CD14-positive monocyte (primary cell): ENCODE measurements at regions not wholly inside any gene's neighbourhood (a gene's known extent, or its start where the extent isn't known, plus 50 kb on each side); places are given as distances from the start of the nearest gene placed in this dataset.

Experiments used
- DNase-seq, 3 donors: peaks; one replicate each; pipeline ENCODE4 v3.0.0-alpha.2; 2011 to 2022
- H2AFZ ChIP-seq: 2 replicates; pipeline ENCODE4 v1.6.0; 2012; ENCODE audit warnings: mild to moderate bottlenecking, low read depth, low read length, inconsistent platforms; ENCODE audit not compliant: insufficient read depth, poor library complexity, severe bottlenecking
- H3K27ac ChIP-seq, 2 donors: 1 replicate in 1 of 2; 2 replicates in 1 of 2; pipeline ENCODE4 v1.5.1; 2012 to 2013; ENCODE audit warnings: low read length in 2 of 2, control low read depth in 1 of 2, inconsistent platforms in 1 of 2, low read depth in 1 of 2, mild to moderate bottlenecking in 1 of 2
- H3K27me3 ChIP-seq, 2 donors: one replicate each; pipeline versions ENCODE4 v1.6.0 to v1.6.1; 2011 to 2013; ENCODE audit warnings: low read length in 2 of 2; ENCODE audit not compliant: control insufficient read depth in 2 of 2, insufficient read depth in 2 of 2
- H3K36me3 ChIP-seq, 2 donors: replicated peaks in 1 of 2; 1 replicate in 1 of 2; 2 replicates in 1 of 2; pipeline versions ENCODE4 v1.5.1 to v1.6.1; 2012 to 2013; ENCODE audit warnings: low read length in 2 of 2, control low read depth in 1 of 2, inconsistent platforms in 1 of 2, mild to moderate bottlenecking in 1 of 2; ENCODE audit not compliant: insufficient read depth in 2 of 2, control insufficient read depth in 1 of 2
- H3K4me1 ChIP-seq, 2 donors: 1 replicate in 1 of 2; 2 replicates in 1 of 2; pipeline versions ENCODE4 v1.5.1 to v1.6.1; 2012 to 2013; ENCODE audit warnings: low read length in 2 of 2, control low read depth in 1 of 2, inconsistent platforms in 1 of 2, mild to moderate bottlenecking in 1 of 2, moderate library complexity in 1 of 2; ENCODE audit not compliant: insufficient read depth in 2 of 2, control insufficient read depth in 1 of 2
- H3K4me2 ChIP-seq: replicated peaks from 2 replicates; pipeline ENCODE3; 2012; ENCODE audit warnings: low read length, moderate library complexity, mild to moderate bottlenecking; ENCODE audit not compliant: poor library complexity, severe bottlenecking; ENCODE audit errors: extremely low read depth
- H3K4me3 ChIP-seq, 3 experiments: fragments of 200-600 bp in 1 of 3; sonication (generic) in 1 of 3; replicated peaks in 1 of 3; 1 replicate in 2 of 3; 2 replicates in 1 of 3; pipeline ENCODE4 v1.5.1; 2011 to 2013; ENCODE audit warnings: low read length in 3 of 3, mild to moderate bottlenecking in 3 of 3, control low read depth in 2 of 3, low read depth in 2 of 3, inconsistent platforms in 1 of 3, moderate library complexity in 1 of 3
- H3K79me2 ChIP-seq: 2 replicates; pipeline ENCODE4 v1.6.0; 2012; ENCODE audit warnings: mild to moderate bottlenecking, control low read depth, inconsistent platforms, low read length, moderate library complexity; ENCODE audit not compliant: insufficient read depth
- H3K9ac ChIP-seq: 2 replicates; pipeline ENCODE4 v1.6.0; 2017; ENCODE audit warnings: low read length, mild to moderate bottlenecking; ENCODE audit not compliant: insufficient read depth, poor library complexity, severe bottlenecking
- H3K9me3 ChIP-seq, 2 donors: replicated peaks in 1 of 2; 1 replicate in 1 of 2; 2 replicates in 1 of 2; pipeline versions ENCODE4 v1.5.1 to v1.6.1; 2012 to 2013; ENCODE audit warnings: low read length in 2 of 2, control low read depth in 1 of 2; ENCODE audit not compliant: control insufficient read depth in 1 of 2, insufficient read depth in 1 of 2
- H4K20me1 ChIP-seq: 2 replicates; pipeline ENCODE4 v1.6.0; 2012; ENCODE audit warnings: mild to moderate bottlenecking, low read length, control low read depth, moderate library complexity; ENCODE audit not compliant: insufficient read depth
- H3K27ac Mint-ChIP-seq, 7 donors: one replicate each; pipeline ENCODE4 v1.8.0; 2020; ENCODE audit warnings: mild to moderate bottlenecking in 7 of 7, mixed read lengths in 7 of 7, moderate library complexity in 6 of 7, inconsistent platforms in 2 of 7
- H3K27me3 Mint-ChIP-seq, 3 donors: one replicate each; pipeline ENCODE4 v1.8.0; 2021 to 2022; ENCODE audit warnings: low read depth in 3 of 3, mild to moderate bottlenecking in 3 of 3, mixed read lengths in 3 of 3, moderate library complexity in 3 of 3, inconsistent platforms in 1 of 3
- H3K36me3 Mint-ChIP-seq, 2 donors: one replicate each; pipeline ENCODE4 v1.8.0; 2020; ENCODE audit warnings: mixed read lengths in 2 of 2, inconsistent platforms in 1 of 2, mild to moderate bottlenecking in 1 of 2
- H3K4me1 Mint-ChIP-seq: one replicate; pipeline ENCODE4 v1.8.0; 2020; ENCODE audit warnings: mild to moderate bottlenecking, mixed read lengths
- H3K4me3 Mint-ChIP-seq, 2 donors: one replicate each; pipeline ENCODE4 v1.8.0; 2020; ENCODE audit warnings: mild to moderate bottlenecking in 2 of 2, mixed read lengths in 2 of 2, moderate library complexity in 1 of 2
- H3K9me3 Mint-ChIP-seq, 7 donors: one replicate each; pipeline ENCODE4 v1.8.0; 2020 to 2022; ENCODE audit warnings: mixed read lengths in 7 of 7, mild to moderate bottlenecking in 6 of 7, moderate library complexity in 6 of 7, inconsistent platforms in 2 of 7
- WGBS: methylation state at CpG from one replicate; pipeline ENCODE4 v1.1.5; 2013; ENCODE audit warnings: missing lambda C conversion rate; ENCODE audit not compliant: insufficient coverage; 5-methylcytosine and 5-hydroxymethylcytosine counted together
- intact Hi-C, 2 donors: fragments of 100-400 bp; cut with micrococcal nuclease; formaldehyde crosslinking; loops; one replicate each; pipeline versions ENCODE4 v1.15.0 to v1.15.1; 2023
- TF ChIP-seq, protein P1 (sequence below): fragments of 200-600 bp; IDR thresholded peaks from one replicate; pipeline ENCODE4 v1.8.0; 2022; ENCODE audit warnings: antibody characterized with exemption, mild to moderate bottlenecking

DNA sequence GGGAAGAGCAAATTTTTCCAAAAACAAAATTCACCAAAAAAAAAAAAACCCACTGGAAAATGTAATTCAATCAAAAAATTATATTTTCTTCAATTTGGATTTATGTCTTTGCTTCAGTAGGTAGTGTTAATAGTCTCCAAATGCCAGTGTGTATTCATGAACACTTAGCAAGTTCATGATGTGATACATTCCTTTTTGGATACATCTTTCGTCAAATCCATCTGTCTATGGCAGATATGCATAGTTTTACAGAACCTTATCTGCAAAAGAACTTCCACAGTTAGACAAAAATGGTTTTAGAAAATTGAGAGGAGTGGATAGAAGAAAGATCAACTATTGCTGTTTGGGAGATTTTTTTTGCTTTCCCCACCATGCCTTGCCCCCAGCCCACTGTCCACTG, 214.6 kb downstream of the DEPDC1B start:
- Histone ChIP-seq H3K9me3 (no peaks in the 10 kb centered on the region), H3K4me3 (no peak overlapping the region), H3K4me2 (no peak overlapping the region), H2AFZ (no peak overlapping the region), H3K79me2 (no peaks in the 10 kb centered on the region), H3K36me3 (no peaks in the 10 kb centered on the region), H3K27ac (no peak overlapping the region), H4K20me1 (no peaks in the 10 kb centered on the region), H3K9ac (no peak overlapping the region), H3K4me1 (no peaks in the 10 kb centered on the region), H3K27me3 (no peaks in the 10 kb centered on the region)
- intact Hi-C loops, result no loop called here
- Mint-ChIP-seq H3K27ac (no peak overlapping the region), H3K36me3 (no peaks in the 10 kb centered on the region), H3K27me3 (peaks cover 0 to 2% (median 0%) of the 10 kb centered on the region in 3 donors), H3K9me3 (peaks cover 0 to 2% (median 0%) of the 10 kb centered on the region in 7 donors), H3K4me1 (no peaks in the 10 kb centered on the region), H3K4me3 (no peak overlapping the region)
- WGBS, result no CpG with 5 or more reads among the region's 1 CpG
- TF ChIP-seq, protein P1, sequence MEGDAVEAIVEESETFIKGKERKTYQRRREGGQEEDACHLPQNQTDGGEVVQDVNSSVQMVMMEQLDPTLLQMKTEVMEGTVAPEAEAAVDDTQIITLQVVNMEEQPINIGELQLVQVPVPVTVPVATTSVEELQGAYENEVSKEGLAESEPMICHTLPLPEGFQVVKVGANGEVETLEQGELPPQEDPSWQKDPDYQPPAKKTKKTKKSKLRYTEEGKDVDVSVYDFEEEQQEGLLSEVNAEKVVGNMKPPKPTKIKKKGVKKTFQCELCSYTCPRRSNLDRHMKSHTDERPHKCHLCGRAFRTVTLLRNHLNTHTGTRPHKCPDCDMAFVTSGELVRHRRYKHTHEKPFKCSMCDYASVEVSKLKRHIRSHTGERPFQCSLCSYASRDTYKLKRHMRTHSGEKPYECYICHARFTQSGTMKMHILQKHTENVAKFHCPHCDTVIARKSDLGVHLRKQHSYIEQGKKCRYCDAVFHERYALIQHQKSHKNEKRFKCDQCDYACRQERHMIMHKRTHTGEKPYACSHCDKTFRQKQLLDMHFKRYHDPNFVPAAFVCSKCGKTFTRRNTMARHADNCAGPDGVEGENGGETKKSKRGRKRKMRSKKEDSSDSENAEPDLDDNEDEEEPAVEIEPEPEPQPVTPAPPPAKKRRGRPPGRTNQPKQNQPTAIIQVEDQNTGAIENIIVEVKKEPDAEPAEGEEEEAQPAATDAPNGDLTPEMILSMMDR, result no peak
- DNase-seq, result no peak

- intact Hi-C loops, result no loop called here
- Mint-ChIP-seq H3K27ac (peak overlapping the region in 1 of 7 donors; percentile 4), H3K36me3 (no peaks in the 10 kb centered on the region), H3K4me1 (no peaks in the 10 kb centered on the region), H3K4me3 (no peak overlapping the region), H3K27me3 (peaks cover 0 to 2% (median 0%) of the 10 kb centered on the region in 3 donors), H3K9me3 (peaks cover 0 to under 1% (median 0%) of the 10 kb centered on the region in 7 donors)
- H3K9ac ChIP-seq, result no peak overlapping the region
- H3K27me3 ChIP-seq, result no peaks in the 10 kb centered on the region
- H3K79me2 ChIP-seq, result no peaks in the 10 kb centered on the region
- H3K9me3 ChIP-seq, result no peaks in the 10 kb centered on the region
- H3K36me3 ChIP-seq, result no peaks in the 10 kb centered on the region
- TF ChIP-seq, protein P1, result no peak
- no peak overlapping the region for H3K27ac ChIP-seq
- no peak overlapping the region for H3K4me2 ChIP-seq
- no peak overlapping the region for H3K4me3 ChIP-seq
- H2AFZ ChIP-seq, result no peak overlapping the region
- no peaks in the 10 kb centered on the region for H3K4me1 ChIP-seq
- no peaks in the 10 kb centered on the region for H4K20me1 ChIP-seq
- DNase-seq, result no peak
These were observed 216.9 kb downstream of the DEPDC1B start for GRCh38 chr5:60483050-60483449.
